Suprapubic skin (tissue), 4 donors: ENCODE measurements at regions not wholly inside any gene's neighbourhood (a gene's known extent, or its start where the extent isn't known, plus 50 kb on each side); places are given as distances from the start of the nearest gene placed in this dataset.

Experiments used
- CTCF ChIP-seq, 2 donors: fragments of 200-600 bp in 1 of 2; fragments of 450-650 bp in 1 of 2; sonication (generic) in 1 of 2; IDR thresholded peaks; one replicate each; pipeline ENCODE4 v1.5.1; 2016 to 2019; ENCODE audit warnings: antibody characterized with exemption in 2 of 2, mild to moderate bottlenecking in 1 of 2, moderate library complexity in 1 of 2
- EP300 ChIP-seq: sonication (generic); formaldehyde crosslinking; IDR thresholded peaks from one replicate; pipeline ENCODE4 v1.6.1; 2017; ENCODE audit warnings: antibody characterized with exemption
- POLR2A ChIP-seq, 2 donors: fragments of 450-650 bp; IDR thresholded peaks; one replicate each; pipeline ENCODE4 v1.6.1; 2017; ENCODE audit warnings: antibody characterized with exemption in 2 of 2, mild to moderate bottlenecking in 2 of 2, moderate library complexity in 2 of 2
- POLR2AphosphoS5 ChIP-seq, 3 donors: sonication (generic); formaldehyde crosslinking; IDR thresholded peaks; one replicate each; pipeline ENCODE4 v1.6.1; 2017; ENCODE audit warnings: antibody characterized with exemption in 3 of 3

GRCh38 chr6:170151321-170151771 is 139.5 kb downstream of the DLL1 start:
- TF ChIP-seq POLR2AphosphoS5 (IDR thresholded peaks at IDR 0.05) = no peak
- no peak for TF ChIP-seq POLR2A (IDR thresholded peaks at IDR 0.05)
- TF ChIP-seq CTCF (IDR thresholded peaks at IDR 0.05) = no peak
- no peak for TF ChIP-seq EP300
